Duodenal mucosa (tissue), 2 donors: ENCODE measurements at regions not wholly inside any gene's neighbourhood (a gene's known extent, or its start where the extent isn't known, plus 50 kb on each side); places are given as distances from the start of the nearest gene placed in this dataset.

Experiments used
- H3K27ac ChIP-seq: one replicate; pipeline ENCODE4 v1.7.0; 2013; ENCODE audit warnings: low read depth, low read length
- H3K27me3 ChIP-seq, 2 donors: one replicate each; pipeline ENCODE4 v1.7.0; 2013; ENCODE audit warnings: low read length in 2 of 2, control low read depth in 1 of 2; ENCODE audit not compliant: insufficient read depth in 2 of 2, control insufficient read depth in 1 of 2
- H3K36me3 ChIP-seq, 2 donors: one replicate each; pipeline ENCODE4 v1.7.0; 2013; ENCODE audit warnings: low read length in 2 of 2, control low read depth in 1 of 2; ENCODE audit not compliant: insufficient read depth in 2 of 2, control insufficient read depth in 1 of 2
- H3K4me1 ChIP-seq, 2 donors: one replicate each; pipeline ENCODE4 v1.7.0; 2013; ENCODE audit warnings: low read length in 2 of 2, control low read depth in 1 of 2; ENCODE audit not compliant: insufficient read depth in 2 of 2, control insufficient read depth in 1 of 2
- H3K4me3 ChIP-seq, 2 donors: one replicate each; pipeline ENCODE4 v1.7.0; 2013; ENCODE audit warnings: low read length in 2 of 2, low read depth in 1 of 2
- H3K9ac ChIP-seq, 2 donors: one replicate each; pipeline ENCODE4 v1.7.0; 2013; ENCODE audit warnings: low read length in 2 of 2, low read depth in 1 of 2
- H3K9me3 ChIP-seq, 2 donors: one replicate each; pipeline ENCODE4 v1.7.0; 2013; ENCODE audit warnings: low read length in 2 of 2, control low read depth in 1 of 2; ENCODE audit not compliant: control insufficient read depth in 1 of 2

DNA sequence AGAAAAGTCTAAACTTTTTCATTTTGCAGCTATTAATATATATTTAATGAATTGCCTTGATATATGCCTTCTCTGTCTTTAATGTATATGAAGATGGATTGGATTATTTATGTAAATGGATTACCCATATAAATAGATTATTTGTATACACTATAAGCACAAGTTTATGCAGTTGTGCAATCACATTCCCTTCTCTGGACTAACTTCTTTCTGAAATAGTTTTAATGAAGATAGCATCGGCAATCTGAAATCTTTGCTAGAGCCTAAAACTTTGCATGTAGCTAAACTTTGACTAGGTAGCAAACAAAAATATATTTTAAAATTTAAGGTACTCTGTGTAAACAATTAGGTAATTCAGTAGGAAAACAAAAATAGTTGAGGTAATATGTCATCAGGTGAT lies 127.8 kb downstream of the PCDH7 start:
- Histone ChIP-seq H3K9me3 (no peaks in the 10 kb centered on the region), H3K27me3 (no peaks in the 10 kb centered on the region), H3K9ac (no peak overlapping the region), H3K27ac (no peak overlapping the region), H3K36me3 (no peaks in the 10 kb centered on the region), H3K4me1 (no peaks in the 10 kb centered on the region), H3K4me3 (no peak overlapping the region)

DNA sequence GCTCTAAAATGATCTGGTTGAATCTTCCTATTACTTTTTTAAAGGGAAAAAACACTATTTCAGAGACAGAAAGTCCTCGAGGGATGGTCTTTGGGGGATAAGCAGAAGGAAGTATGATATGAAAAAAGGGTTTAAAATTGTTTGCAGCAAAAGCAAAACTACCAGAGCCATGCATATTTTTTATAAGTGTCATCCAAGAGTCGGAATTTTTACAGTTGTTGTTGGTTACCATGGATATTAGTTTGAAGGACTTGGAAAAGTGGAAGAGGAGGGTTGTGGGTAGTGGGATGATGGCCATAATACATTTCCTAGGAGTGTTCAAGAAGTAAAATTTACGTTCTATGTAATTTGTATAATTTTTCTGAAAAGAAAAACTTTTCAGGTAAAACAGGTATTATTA lies 134.4 kb downstream of the PCDH7 start:
- Histone ChIP-seq H3K4me3 (no peak overlapping the region), H3K4me1 (no peaks in the 10 kb centered on the region), H3K27me3 (no peaks in the 10 kb centered on the region), H3K36me3 (no peaks in the 10 kb centered on the region), H3K9me3 (no peaks in the 10 kb centered on the region), H3K27ac (no peak overlapping the region), H3K9ac (no peak overlapping the region)

DNA sequence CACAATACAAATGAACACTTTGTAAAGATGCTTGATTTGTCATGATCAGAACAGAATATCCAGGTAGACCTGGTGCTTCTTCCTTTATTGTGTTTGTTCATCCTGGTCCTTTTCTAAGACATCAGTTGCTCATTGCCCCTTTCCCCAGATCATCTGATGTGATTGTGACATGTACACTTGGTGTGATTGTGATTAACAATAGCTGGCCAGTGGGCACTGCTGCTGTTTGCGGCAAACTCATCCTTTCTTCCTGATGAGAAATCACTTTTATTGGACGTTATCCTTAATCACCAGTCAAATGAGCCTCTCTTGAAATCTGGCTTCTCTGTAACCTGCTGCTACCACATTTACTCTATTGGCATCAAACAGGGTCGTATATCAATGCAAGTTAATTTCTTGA lies 135.1 kb downstream of the PCDH7 start:
- H3K27me3 ChIP-seq: no peaks in the 10 kb centered on the region
- H3K36me3 ChIP-seq: no peaks in the 10 kb centered on the region
- H3K4me1 ChIP-seq: no peaks in the 10 kb centered on the region
- H3K9ac ChIP-seq: no peak overlapping the region
- no peaks in the 10 kb centered on the region for H3K9me3 ChIP-seq
- H3K27ac ChIP-seq: no peak overlapping the region
- H3K4me3 ChIP-seq: no peak overlapping the region

DNA sequence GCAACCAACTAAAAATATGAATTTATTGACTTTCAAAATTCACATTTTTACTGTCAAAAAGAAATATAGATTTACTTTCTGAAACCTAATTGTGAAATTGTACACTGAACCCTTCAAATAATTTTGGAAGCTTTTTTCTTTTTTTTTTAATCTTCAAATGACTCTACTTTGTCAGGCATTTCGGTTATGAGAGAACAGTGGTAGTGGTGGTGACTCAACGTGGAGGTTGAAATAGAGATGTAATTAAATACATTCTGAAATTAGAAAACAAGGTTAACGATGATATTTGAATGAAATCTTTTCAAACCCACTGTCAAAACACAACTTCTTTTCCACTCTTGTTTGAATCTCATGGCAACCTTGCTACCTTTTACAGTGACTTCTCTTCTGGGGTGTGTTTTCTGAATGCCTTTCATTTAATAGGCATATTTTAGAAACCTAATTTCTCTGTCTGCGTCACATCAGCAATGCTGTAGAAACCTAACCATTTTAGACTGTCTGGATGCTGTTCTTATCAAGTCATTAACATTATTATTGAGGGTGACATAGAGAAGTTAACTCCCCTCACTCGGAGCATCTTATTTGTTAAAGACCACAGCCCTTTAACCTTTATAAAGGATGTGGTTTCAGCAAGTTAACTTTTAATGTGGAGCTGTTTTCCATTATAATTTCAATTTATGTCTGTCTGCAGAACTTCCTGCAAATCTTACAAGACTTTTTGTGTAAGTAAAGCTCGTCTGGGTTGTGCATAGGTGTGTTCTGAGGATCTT lies 136.8 kb downstream of the PCDH7 start:
- H3K4me1 ChIP-seq: no peaks in the 10 kb centered on the region
- no peaks in the 10 kb centered on the region for H3K9me3 ChIP-seq
- no peaks in the 10 kb centered on the region for H3K36me3 ChIP-seq
- no peak overlapping the region for H3K27ac ChIP-seq
- H3K27me3 ChIP-seq: no peaks in the 10 kb centered on the region
- H3K9ac ChIP-seq: no peak overlapping the region
- no peak overlapping the region for H3K4me3 ChIP-seq

DNA sequence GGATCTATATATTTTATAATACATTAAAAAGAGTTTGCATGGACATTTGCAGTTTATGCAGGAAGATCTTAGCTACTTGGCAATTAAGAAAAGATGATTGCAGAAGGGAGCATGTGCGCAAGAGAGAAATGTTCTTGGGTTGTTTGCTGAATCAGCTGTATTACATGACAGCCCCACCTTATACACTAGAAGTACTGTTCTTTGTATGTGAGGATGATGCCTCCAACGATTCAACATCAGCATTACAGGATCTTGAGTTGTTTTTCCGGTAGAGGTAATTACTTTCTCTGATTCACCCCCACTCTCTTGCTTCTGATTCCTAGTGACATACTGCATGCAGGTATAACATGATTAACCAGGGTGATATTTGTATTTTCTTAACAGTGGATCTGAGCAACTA lies 140.8 kb downstream of the PCDH7 start:
- no peak overlapping the region for H3K9ac ChIP-seq
- H3K9me3 ChIP-seq: no peaks in the 10 kb centered on the region
- H3K36me3 ChIP-seq: no peaks in the 10 kb centered on the region
- H3K27ac ChIP-seq: no peak overlapping the region
- peaks cover 0 to 8% of the 10 kb centered on the region in 2 donors for H3K4me1 ChIP-seq
- H3K27me3 ChIP-seq: no peaks in the 10 kb centered on the region
- no peak overlapping the region for H3K4me3 ChIP-seq

DNA sequence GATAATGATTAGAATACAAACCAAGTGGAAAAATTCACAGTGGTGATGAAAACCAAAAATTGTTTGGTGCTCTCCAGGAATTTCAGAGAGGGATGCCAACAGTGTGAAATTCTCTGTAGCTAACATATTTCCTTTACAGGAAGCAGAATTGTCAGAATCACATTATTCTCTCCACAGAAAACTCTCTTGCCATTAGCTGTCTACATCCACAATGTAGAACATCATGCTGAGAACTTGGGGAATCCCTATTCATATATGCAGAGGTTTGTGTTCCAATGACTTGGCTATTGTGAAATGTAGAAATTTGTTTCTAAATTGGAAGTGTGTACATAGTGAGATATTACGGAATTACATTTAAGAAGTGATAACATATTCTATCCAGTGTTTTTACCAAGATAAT lies 142.0 kb downstream of the PCDH7 start:
- Histone ChIP-seq H3K36me3 (no peaks in the 10 kb centered on the region), H3K4me1 (peaks cover 0 to 13% of the 10 kb centered on the region in 2 donors), H3K9me3 (no peaks in the 10 kb centered on the region), H3K27me3 (no peaks in the 10 kb centered on the region), H3K9ac (no peak overlapping the region), H3K4me3 (no peak overlapping the region), H3K27ac (no peak overlapping the region)

DNA sequence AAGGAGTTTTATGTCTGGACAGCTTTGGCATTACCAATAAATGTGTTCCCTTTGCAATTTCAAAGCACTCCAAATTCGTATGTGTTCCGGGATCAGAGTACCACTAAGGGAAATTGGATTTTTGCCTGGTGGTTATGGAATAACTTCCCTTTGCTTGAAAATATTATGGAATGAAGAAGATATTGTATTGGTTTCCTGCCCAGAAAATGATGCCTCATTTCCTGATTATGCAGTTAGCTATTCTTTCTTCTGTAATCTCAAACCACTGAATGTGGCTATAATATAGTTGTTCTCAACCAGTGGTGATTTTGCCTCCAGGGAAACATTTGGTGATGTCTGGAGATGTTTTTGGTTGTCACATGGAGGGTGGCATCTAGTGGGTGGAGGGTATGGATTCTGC lies 142.9 kb downstream of the PCDH7 start:
- Histone ChIP-seq H3K27me3 (no peaks in the 10 kb centered on the region), H3K4me3 (no peak overlapping the region), H3K36me3 (no peaks in the 10 kb centered on the region), H3K9ac (no peak overlapping the region), H3K4me1 (peaks cover 0 to 13% of the 10 kb centered on the region in 2 donors), H3K27ac (no peak overlapping the region), H3K9me3 (no peaks in the 10 kb centered on the region)

DNA sequence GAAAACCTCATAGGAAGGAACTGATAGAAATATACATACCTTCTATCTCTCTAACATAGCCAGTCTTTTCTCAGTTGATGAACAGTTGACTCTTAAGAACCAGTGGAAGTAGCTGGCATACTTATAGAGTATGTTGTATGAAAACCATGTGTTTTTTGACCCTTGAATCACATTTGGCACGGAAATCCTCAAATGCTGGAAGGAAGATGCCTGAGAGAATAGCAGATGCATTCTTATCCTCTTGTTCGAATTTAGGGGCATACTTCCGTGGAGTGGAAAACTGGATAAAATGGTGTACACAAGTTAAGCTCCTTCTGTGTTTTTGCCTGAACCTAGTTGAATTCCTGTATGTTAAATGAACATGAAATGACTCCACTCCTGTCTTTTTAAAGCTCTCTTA lies 145.5 kb downstream of the PCDH7 start:
- Histone ChIP-seq H3K27ac (no peak overlapping the region), H3K9ac (no peak overlapping the region), H3K36me3 (no peaks in the 10 kb centered on the region), H3K9me3 (no peaks in the 10 kb centered on the region), H3K4me3 (no peak overlapping the region), H3K27me3 (no peaks in the 10 kb centered on the region), H3K4me1 (peaks cover 0 to 13% of the 10 kb centered on the region in 2 donors)

DNA sequence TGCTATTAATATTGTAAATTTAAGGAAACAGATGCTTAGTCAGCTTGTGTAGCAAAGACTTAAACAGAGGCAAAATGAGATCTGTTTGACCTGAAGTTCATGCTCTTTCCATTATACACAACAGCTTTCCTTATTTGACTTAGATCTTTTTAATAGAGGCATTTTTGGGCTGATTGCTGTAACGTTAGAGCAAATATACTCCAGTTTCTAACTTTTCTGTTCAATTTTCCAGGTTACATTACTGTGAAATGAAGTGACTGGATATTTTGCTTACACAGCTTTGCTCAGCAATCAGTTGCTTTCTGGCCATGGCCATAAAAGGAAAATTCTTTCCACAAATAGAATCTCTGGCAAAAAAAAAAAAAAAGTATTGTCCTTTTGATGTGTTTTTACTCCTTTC lies 146.2 kb downstream of the PCDH7 start:
- H3K4me3 ChIP-seq: no peak overlapping the region
- H3K4me1 ChIP-seq: peaks cover 0 to 13% of the 10 kb centered on the region in 2 donors
- no peaks in the 10 kb centered on the region for H3K36me3 ChIP-seq
- no peak overlapping the region for H3K9ac ChIP-seq
- H3K27me3 ChIP-seq: no peaks in the 10 kb centered on the region
- no peaks in the 10 kb centered on the region for H3K9me3 ChIP-seq
- H3K27ac ChIP-seq: no peak overlapping the region

DNA sequence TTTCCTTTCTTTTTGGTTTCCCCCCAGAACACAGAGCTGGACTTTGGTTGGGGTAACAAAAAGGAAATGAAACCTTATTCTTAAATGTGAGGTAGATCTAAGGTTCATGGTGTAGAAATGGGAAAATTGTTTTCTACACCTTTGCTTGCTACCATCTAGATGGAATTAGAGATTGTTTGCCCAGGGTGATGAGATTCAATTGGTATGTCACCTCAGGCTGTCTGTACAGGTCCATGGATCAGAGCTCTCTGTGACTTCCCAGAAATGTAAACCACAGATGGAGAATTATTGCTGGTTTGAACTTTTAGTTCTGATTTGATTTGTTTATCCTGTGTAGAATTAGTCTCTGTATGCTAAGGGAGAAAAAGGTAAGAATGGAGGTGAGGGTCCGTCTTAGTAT lies 146.7 kb downstream of the PCDH7 start:
- peaks cover 0 to 13% of the 10 kb centered on the region in 2 donors for H3K4me1 ChIP-seq
- no peaks in the 10 kb centered on the region for H3K9me3 ChIP-seq
- H3K27ac ChIP-seq: peak overlapping the region; percentile 10
- H3K4me3 ChIP-seq: no peak overlapping the region
- H3K36me3 ChIP-seq: no peaks in the 10 kb centered on the region
- H3K9ac ChIP-seq: no peak overlapping the region
- no peaks in the 10 kb centered on the region for H3K27me3 ChIP-seq
